HepG2 (cell line): ENCODE measurements at regions not wholly inside any gene's neighbourhood (a gene's known extent, or its start where the extent isn't known, plus 50 kb on each side); places are given as distances from the start of the nearest gene placed in this dataset.

Source experiments
- ATAC-seq: fragments of 200-7000 bp; cut with Tn5 transposase; 3 replicates; pipeline ENCODE4 v1.9.1; 2020; ENCODE audit warnings: mild to moderate bottlenecking, moderate library complexity
- BruUV-seq: library from RNA; stranded (reverse); fragments of 400-500 nt; replicated peaks from 2 replicates; lab custom pipeline; 2021; lab: Mats Ljungman, UMichigan
- CTCF ChIA-PET: fragments of 300-600 bp; formaldehyde crosslinking; extraction: SDS; loops from one replicate; lab custom pipeline; 2021; ENCODE audit warnings: low total read pairs, inconsistent platforms, low intra/inter-chr PET ratio; lab: Yijun Ruan, JAX
- POLR2A ChIA-PET: fragments of 350-600 bp; sonication (Branson Sonifier 250); formaldehyde crosslinking; loops from one replicate; lab custom pipeline; 2020; ENCODE audit warnings: antibody characterized with exemption, inconsistent platforms; lab: Yijun Ruan, JAX
- DNase-seq: peaks from one replicate; pipeline ENCODE4 v3.0.0-alpha.2; 2015; ENCODE audit warnings: low spot score
- FAIRE-seq: peaks from 3 replicates; lab custom pipeline; 2011; peaks lifted over from hg19 to GRCh38; lab: Jason Lieb, UNC
- H2AFZ ChIP-seq: one replicate; pipeline ENCODE4 v1.6.1; 2011; ENCODE audit warnings: low read length, inconsistent platforms
- H3K27ac ChIP-seq: fragments of 300-600 bp; 3 replicates; pipeline ENCODE4 v1.8.0; 2011; ENCODE audit warnings: mixed run types, mild to moderate bottlenecking, mixed read lengths, low read length, inconsistent platforms; ENCODE audit not compliant: insufficient read depth; ENCODE audit errors: extremely low read length
- H3K27me3 ChIP-seq, 2 experiments: fragments of 200-600 bp in 1 of 2; 2 replicates in 1 of 2; 3 replicates in 1 of 2; pipeline versions ENCODE4 v1.6.0 to v1.8.0; 2011; ENCODE audit warnings: low read length in 2 of 2, mild to moderate bottlenecking in 2 of 2, moderate library complexity in 2 of 2, inconsistent platforms in 1 of 2; ENCODE audit not compliant: insufficient read depth in 2 of 2, control insufficient read depth in 1 of 2
- H3K36me3 ChIP-seq, 2 experiments: fragments of 200-600 bp in 1 of 2; replicated peaks in 1 of 2; 2 replicates in 1 of 2; 3 replicates in 1 of 2; pipeline versions ENCODE4 v1.5.1 to v1.8.0; 2011; ENCODE audit warnings: low read length in 2 of 2, inconsistent platforms in 1 of 2; ENCODE audit not compliant: insufficient read depth in 2 of 2, control insufficient read depth in 1 of 2
- H3K4me1 ChIP-seq: 2 replicates; pipeline ENCODE4 v1.5.1; 2012; ENCODE audit warnings: low read length, inconsistent platforms; ENCODE audit not compliant: insufficient read depth
- H3K4me2 ChIP-seq: 2 replicates; pipeline ENCODE4 v1.6.0; 2011; ENCODE audit warnings: low read depth, low read length, inconsistent platforms
- H3K4me3 ChIP-seq, 3 experiments: fragments of 200-600 bp in 1 of 3; sonication (generic), shearing (Covaris generic) in 1 of 3; replicated peaks in 1 of 3; 2 replicates each; pipeline ENCODE4 v1.5.1; 2011 to 2016; ENCODE audit warnings: low read length in 3 of 3, inconsistent platforms in 2 of 3, low read depth in 2 of 3, mild to moderate bottlenecking in 2 of 3, control low read depth in 1 of 3, mixed read lengths in 1 of 3; ENCODE audit not compliant: insufficient read depth in 1 of 3
- H3K79me2 ChIP-seq: one replicate; pipeline ENCODE4 v1.6.1; 2011; ENCODE audit warnings: low read length, inconsistent platforms; ENCODE audit not compliant: insufficient read depth
- H3K9ac ChIP-seq: 2 replicates; pipeline ENCODE4 v1.6.0; 2011; ENCODE audit warnings: mild to moderate bottlenecking, low read depth, low read length, inconsistent platforms; ENCODE audit not compliant: insufficient read depth
- H3K9me3 ChIP-seq: 2 replicates; pipeline ENCODE4 v1.5.1; 2012; ENCODE audit warnings: mild to moderate bottlenecking, low read length
- H4K20me1 ChIP-seq: 2 replicates; pipeline ENCODE4 v1.6.0; 2011; ENCODE audit warnings: inconsistent platforms, mild to moderate bottlenecking, low read length, moderate library complexity; ENCODE audit not compliant: insufficient read depth
- FOXO1 ChIP-seq: sonication (generic); formaldehyde crosslinking; IDR thresholded peaks from 2 replicates; pipeline ENCODE4 v1.4.0; 2020; ENCODE audit warnings: missing genetic modification reagents
- GFI1 ChIP-seq: sonication (generic); formaldehyde crosslinking; IDR thresholded peaks from 2 replicates; pipeline ENCODE4 v1.5.0; 2020; ENCODE audit warnings: missing genetic modification reagents, mild to moderate bottlenecking, borderline replicate concordance
- NFYC ChIP-seq: IDR thresholded peaks from 2 replicates; pipeline ENCODE4 v1.6.1; 2016; ENCODE audit warnings: missing genetic modification reagents, missing compliant biosample characterization
- SMAD3 ChIP-seq: sonication (generic); formaldehyde crosslinking; IDR thresholded peaks from 2 replicates; pipeline ENCODE4 v1.4.0; 2020; ENCODE audit warnings: missing genetic modification reagents
- SRSF9 ChIP-seq: fragments of 200-400 bp; formaldehyde crosslinking; IDR thresholded peaks from 2 replicates; pipeline ENCODE4 v1.6.1; 2018; ENCODE audit warnings: borderline replicate concordance, mild to moderate bottlenecking, low read depth, low read length; ENCODE audit not compliant: insufficient read depth, poor library complexity, severe bottlenecking
- TEAD2 ChIP-seq: sonication (generic); formaldehyde crosslinking; IDR thresholded peaks from 2 replicates; pipeline ENCODE4 v1.9.0; 2021; ENCODE audit warnings: missing genetic modification reagents
- ZFX ChIP-seq: sonication (generic); formaldehyde crosslinking; IDR thresholded peaks from 2 replicates; pipeline ENCODE4 v1.4.0; 2020; ENCODE audit warnings: mild to moderate bottlenecking, low read depth, missing genetic modification reagents, moderate library complexity
- ZNF12 ChIP-seq: sonication (generic); formaldehyde crosslinking; IDR thresholded peaks from 2 replicates; pipeline ENCODE4 v1.5.0; 2020; ENCODE audit warnings: missing genetic modification reagents
- ZNF234 ChIP-seq: sonication (generic); formaldehyde crosslinking; conservative IDR thresholded peaks from 2 replicates; pipeline ENCODE4 v1.5.1; 2020; ENCODE audit warnings: mild to moderate bottlenecking, missing genetic modification reagents
- ZNF547 ChIP-seq: sonication (generic); formaldehyde crosslinking; IDR thresholded peaks from 2 replicates; pipeline ENCODE4 v1.5.1; 2020; ENCODE audit warnings: mild to moderate bottlenecking, missing genetic modification reagents
- ZNF552 ChIP-seq: sonication (generic); formaldehyde crosslinking; IDR thresholded peaks from 2 replicates; pipeline ENCODE4 v1.9.0; 2022; ENCODE audit warnings: missing genetic modification reagents, mild to moderate bottlenecking, borderline replicate concordance
- ZNF607 ChIP-seq: sonication (generic); formaldehyde crosslinking; IDR thresholded peaks from 2 replicates; pipeline ENCODE4 v1.5.1; 2020; ENCODE audit warnings: missing genetic modification reagents, mild to moderate bottlenecking, borderline replicate concordance
- ZNF788 ChIP-seq: sonication (generic); formaldehyde crosslinking; IDR thresholded peaks from 2 replicates; pipeline ENCODE4 v1.5.0; 2020; ENCODE audit warnings: mild to moderate bottlenecking, missing genetic modification reagents, borderline replicate concordance
- WGBS: methylation state at CpG from one replicate; pipeline ENCODE4 v1.1.6; 2017; ENCODE audit warnings: low lambda C conversion rate; 5-methylcytosine and 5-hydroxymethylcytosine counted together
- in situ Hi-C: cut with HindIII; loops from 2 replicates; pipeline ENCODE4 v1.10.0; 2017; ENCODE audit warnings: low pct_unique_long_range_greater_than_20kb; ENCODE audit not compliant: extremely low pct_ligation_motif_present
- intact Hi-C: fragments of 100-400 bp; cut with micrococcal nuclease; formaldehyde crosslinking; loops from one replicate; pipeline ENCODE4 v1.10.0; 2022; ENCODE audit not compliant: unreplicated experiment
- TF ChIP-seq, protein P1 (sequence below): sonication (generic); formaldehyde crosslinking; IDR thresholded peaks from 2 replicates; pipeline ENCODE4 v1.4.0; 2020; ENCODE audit warnings: missing genetic modification reagents
- TF ChIP-seq, protein P2 (sequence below): sonication (generic); formaldehyde crosslinking; IDR thresholded peaks from 2 replicates; pipeline ENCODE4 v1.4.0; 2020; ENCODE audit warnings: mild to moderate bottlenecking, missing genetic modification reagents
- TF ChIP-seq, protein P3 (sequence below): IDR thresholded peaks from 2 replicates; pipeline ENCODE4 v1.6.1; 2016; ENCODE audit warnings: missing biosample characterization, missing genetic modification reagents, low read depth
- TF ChIP-seq, protein P4 (sequence below): IDR thresholded peaks from 2 replicates; pipeline ENCODE4 v1.6.1; 2016; ENCODE audit warnings: low read depth, control low read depth
- TF ChIP-seq, protein P5 (sequence below): IDR thresholded peaks from 2 replicates; pipeline ENCODE4 v1.6.1; 2016; ENCODE audit warnings: low read depth
- TF ChIP-seq, protein P6 (sequence below): sonication (generic); formaldehyde crosslinking; IDR thresholded peaks from 2 replicates; pipeline ENCODE4 v1.5.0; 2020; ENCODE audit warnings: mild to moderate bottlenecking, low read depth, missing genetic modification reagents, borderline replicate concordance

DNA sequence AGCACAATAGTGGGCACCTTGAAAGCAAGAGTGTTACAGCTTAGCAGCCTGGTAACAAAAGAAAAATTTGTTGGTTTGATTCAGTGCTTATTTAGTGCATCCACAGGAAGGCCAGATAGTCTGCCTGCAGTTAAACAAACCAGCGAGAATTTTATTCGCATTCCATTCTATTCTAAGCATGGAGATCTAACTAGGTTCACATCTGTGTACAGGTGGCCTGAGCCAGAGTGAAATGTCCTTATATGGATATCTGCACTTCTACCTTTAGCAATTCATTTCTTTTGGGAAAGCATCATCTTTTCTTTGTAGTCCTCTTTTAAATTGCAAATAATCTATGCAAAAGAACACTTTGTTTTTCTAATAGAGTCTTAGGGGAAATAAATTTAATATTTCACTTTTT is 659.0 kb upstream of the FZD8 start:
- Histone ChIP-seq H3K4me1 (no peaks in the 10 kb centered on the region), H3K36me3 (no peaks in the 10 kb centered on the region), H3K4me3 (no peak overlapping the region), H3K9ac (no peak overlapping the region), H3K27ac (no peak overlapping the region), H3K79me2 (no peaks in the 10 kb centered on the region), H3K4me2 (no peak overlapping the region), H3K9me3 (no peaks in the 10 kb centered on the region), H4K20me1 (no peaks in the 10 kb centered on the region), H2AFZ (no peak overlapping the region), H3K27me3 (no peaks in the 10 kb centered on the region)
- 0% methylated on average over 2 of the region's 2 CpGs for WGBS
- POLR2A ChIA-PET = no interaction called here
- CTCF ChIA-PET = no interaction called here
- intact Hi-C loops (no loop called here), in situ Hi-C loops (no loop called here)
- BruUV-seq = no TSS peak
- FAIRE-seq = no peak
- TF ChIP-seq, protein P1, sequence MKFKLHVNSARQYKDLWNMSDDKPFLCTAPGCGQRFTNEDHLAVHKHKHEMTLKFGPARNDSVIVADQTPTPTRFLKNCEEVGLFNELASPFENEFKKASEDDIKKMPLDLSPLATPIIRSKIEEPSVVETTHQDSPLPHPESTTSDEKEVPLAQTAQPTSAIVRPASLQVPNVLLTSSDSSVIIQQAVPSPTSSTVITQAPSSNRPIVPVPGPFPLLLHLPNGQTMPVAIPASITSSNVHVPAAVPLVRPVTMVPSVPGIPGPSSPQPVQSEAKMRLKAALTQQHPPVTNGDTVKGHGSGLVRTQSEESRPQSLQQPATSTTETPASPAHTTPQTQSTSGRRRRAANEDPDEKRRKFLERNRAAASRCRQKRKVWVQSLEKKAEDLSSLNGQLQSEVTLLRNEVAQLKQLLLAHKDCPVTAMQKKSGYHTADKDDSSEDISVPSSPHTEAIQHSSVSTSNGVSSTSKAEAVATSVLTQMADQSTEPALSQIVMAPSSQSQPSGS (CRISPR knock-in tag) = no peak
- TF ChIP-seq ZNF547 (CRISPR knock-in tag) (no peak), ZFX (CRISPR knock-in tag) (no peak), ZNF234 (CRISPR knock-in tag) (no peak), ZNF12 (CRISPR knock-in tag) (no peak), ZNF552 (no peak), TEAD2 (CRISPR knock-in tag) (no peak), ZNF788 (CRISPR knock-in tag) (no peak), ZNF607 (CRISPR knock-in tag) (no peak), GFI1 (CRISPR knock-in tag) (no peak), NFYC (CRISPR knock-in tag) (no peak), SMAD3 (CRISPR knock-in tag) (no peak), SRSF9 (no peak), FOXO1 (no peak)
- TF ChIP-seq, protein P2, sequence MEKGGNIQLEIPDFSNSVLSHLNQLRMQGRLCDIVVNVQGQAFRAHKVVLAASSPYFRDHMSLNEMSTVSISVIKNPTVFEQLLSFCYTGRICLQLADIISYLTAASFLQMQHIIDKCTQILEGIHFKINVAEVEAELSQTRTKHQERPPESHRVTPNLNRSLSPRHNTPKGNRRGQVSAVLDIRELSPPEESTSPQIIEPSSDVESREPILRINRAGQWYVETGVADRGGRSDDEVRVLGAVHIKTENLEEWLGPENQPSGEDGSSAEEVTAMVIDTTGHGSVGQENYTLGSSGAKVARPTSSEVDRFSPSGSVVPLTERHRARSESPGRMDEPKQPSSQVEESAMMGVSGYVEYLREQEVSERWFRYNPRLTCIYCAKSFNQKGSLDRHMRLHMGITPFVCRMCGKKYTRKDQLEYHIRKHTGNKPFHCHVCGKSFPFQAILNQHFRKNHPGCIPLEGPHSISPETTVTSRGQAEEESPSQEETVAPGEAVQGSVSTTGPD (CRISPR knock-in tag) = no peak
- TF ChIP-seq, protein P3, sequence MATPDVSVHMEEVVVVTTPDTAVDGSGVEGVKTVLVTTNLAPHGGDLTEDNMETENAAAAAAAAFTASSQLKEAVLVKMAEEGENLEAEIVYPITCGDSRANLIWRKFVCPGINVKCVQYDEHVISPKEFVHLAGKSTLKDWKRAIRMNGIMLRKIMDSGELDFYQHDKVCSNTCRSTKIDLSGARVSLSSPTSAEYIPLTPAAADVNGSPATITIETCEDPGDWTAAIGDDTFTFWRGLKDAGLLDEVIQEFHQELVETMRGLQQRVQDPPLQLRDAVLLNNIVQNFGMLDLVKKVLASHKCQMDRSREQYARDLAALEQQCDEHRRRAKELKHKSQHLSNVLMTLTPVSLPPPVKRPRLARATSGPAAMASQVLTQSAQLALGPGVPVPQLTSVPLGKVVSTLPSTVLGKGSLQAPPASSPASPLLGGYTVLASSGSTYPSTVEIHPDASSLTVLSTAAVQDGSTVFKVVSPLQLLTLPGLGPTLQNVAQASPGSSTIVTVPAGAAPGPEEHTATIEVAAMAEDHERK (CRISPR knock-in tag) = no peak
- TF ChIP-seq, protein P4, sequence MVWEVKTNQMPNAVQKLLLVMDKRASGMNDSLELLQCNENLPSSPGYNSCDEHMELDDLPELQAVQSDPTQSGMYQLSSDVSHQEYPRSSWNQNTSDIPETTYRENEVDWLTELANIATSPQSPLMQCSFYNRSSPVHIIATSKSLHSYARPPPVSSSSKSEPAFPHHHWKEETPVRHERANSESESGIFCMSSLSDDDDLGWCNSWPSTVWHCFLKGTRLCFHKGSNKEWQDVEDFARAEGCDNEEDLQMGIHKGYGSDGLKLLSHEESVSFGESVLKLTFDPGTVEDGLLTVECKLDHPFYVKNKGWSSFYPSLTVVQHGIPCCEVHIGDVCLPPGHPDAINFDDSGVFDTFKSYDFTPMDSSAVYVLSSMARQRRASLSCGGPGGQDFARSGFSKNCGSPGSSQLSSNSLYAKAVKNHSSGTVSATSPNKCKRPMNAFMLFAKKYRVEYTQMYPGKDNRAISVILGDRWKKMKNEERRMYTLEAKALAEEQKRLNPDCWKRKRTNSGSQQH (CRISPR knock-in tag) = no peak
- TF ChIP-seq, protein P5, sequence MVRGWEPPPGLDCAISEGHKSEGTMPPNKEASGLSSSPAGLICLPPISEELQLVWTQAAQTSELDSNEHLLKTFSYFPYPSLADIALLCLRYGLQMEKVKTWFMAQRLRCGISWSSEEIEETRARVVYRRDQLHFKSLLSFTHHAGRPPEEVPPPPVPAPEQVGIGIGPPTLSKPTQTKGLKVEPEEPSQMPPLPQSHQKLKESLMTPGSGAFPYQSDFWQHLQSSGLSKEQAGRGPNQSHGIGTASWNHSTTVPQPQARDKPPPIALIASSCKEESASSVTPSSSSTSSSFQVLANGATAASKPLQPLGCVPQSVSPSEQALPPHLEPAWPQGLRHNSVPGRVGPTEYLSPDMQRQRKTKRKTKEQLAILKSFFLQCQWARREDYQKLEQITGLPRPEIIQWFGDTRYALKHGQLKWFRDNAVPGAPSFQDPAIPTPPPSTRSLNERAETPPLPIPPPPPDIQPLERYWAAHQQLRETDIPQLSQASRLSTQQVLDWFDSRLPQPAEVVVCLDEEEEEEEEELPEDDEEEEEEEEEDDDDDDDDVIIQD = no peak
- TF ChIP-seq, protein P6, sequence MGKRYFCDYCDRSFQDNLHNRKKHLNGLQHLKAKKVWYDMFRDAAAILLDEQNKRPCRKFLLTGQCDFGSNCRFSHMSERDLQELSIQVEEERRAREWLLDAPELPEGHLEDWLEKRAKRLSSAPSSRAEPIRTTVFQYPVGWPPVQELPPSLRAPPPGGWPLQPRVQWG (CRISPR knock-in tag) = no peak
- no peak for ATAC-seq
- DNase-seq = no peak
